NB4 (cell line): ENCODE measurements at regions not wholly inside any gene's neighbourhood (a gene's known extent, or its start where the extent isn't known, plus 50 kb on each side); places are given as distances from the start of the nearest gene placed in this dataset.
"Not testable (repeated sequence)": the region's sequence is repeated elsewhere in the genome, so short reads cannot be mapped to it uniquely, and the experiment has no call there.

Experiments used
- CTCF ChIP-seq: IDR thresholded peaks from one replicate; pipeline ENCODE4 v1.5.1; 2012; ENCODE audit warnings: low read depth, low read length
- MYC ChIP-seq: IDR thresholded peaks from 2 replicates; pipeline ENCODE4 v1.6.1; 2011; ENCODE audit warnings: low read depth, low read length
- POLR2A ChIP-seq: IDR thresholded peaks from 2 replicates; pipeline ENCODE4 v1.6.1; 2011; ENCODE audit warnings: mild to moderate bottlenecking; ENCODE audit not compliant: insufficient read length; ENCODE audit errors: extremely low read depth

- not testable (repeated sequence) for TF ChIP-seq POLR2A, CTCF, MYC
Observed at GRCh38 chr17:62226610-62227240, 153.6 kb upstream of the EFCAB3 start.
